ENCODE measurements at regions not wholly inside any gene's neighbourhood (a gene's known extent, or its start where the extent isn't known, plus 50 kb on each side); places are given as distances from the start of the nearest gene placed in this dataset.

DNA sequence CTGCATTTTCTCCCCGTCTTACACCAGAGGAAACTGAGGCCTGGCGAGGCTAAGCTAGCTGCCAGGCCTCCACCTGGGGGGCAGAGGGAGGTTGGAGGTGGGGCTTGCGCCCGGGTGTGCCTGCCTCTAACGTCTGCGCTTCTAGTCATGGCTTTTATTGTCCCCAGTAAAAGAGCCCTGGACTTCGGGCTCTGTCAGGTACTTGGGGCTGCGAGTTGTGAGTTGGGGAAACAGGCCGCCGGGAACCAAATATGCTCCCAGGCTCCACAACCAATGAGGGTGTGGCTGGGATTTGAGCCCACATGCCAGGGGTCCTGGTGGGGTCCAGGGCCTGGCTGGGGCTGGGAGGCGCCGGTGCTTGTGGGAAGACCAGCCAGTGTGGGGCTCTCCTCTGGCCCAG, 57.4 kb upstream of the NOTCH1 start:
- TF ChIP-seq CTCF (conservative IDR thresholded peaks at IDR 0.05; ENCODE audit: low read length) (no peak), EZH2phosphoT487 (IDR thresholded peaks at IDR 0.05; ENCODE audit: borderline replicate concordance, low read depth, low read length) (no peak)
